ENCODE measurements at regions not wholly inside any gene's neighbourhood (a gene's known extent, or its start where the extent isn't known, plus 50 kb on each side); places are given as distances from the start of the nearest gene placed in this dataset.
"Not testable (repeated sequence)": the region's sequence is repeated elsewhere in the genome, so short reads cannot be mapped to it uniquely, and the experiment has no call there.

- ATAC-seq (ENCODE audit: insufficient number of reproducible peaks, low FRiP score, low read depth) (no peak), DNase-seq (ENCODE audit: low spot score) (no peak)
- TF ChIP-seq, protein P1, sequence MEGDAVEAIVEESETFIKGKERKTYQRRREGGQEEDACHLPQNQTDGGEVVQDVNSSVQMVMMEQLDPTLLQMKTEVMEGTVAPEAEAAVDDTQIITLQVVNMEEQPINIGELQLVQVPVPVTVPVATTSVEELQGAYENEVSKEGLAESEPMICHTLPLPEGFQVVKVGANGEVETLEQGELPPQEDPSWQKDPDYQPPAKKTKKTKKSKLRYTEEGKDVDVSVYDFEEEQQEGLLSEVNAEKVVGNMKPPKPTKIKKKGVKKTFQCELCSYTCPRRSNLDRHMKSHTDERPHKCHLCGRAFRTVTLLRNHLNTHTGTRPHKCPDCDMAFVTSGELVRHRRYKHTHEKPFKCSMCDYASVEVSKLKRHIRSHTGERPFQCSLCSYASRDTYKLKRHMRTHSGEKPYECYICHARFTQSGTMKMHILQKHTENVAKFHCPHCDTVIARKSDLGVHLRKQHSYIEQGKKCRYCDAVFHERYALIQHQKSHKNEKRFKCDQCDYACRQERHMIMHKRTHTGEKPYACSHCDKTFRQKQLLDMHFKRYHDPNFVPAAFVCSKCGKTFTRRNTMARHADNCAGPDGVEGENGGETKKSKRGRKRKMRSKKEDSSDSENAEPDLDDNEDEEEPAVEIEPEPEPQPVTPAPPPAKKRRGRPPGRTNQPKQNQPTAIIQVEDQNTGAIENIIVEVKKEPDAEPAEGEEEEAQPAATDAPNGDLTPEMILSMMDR (IDR thresholded peaks at IDR 0.05): no peak
- H3K36me3 ChIP-seq: no peaks in the 10 kb centered on the region
- H3K27me3 ChIP-seq (replicated peaks; ENCODE audit: insufficient read depth): no peaks in the 10 kb centered on the region
- no peak overlapping the region for H3K4me3 ChIP-seq
- H3K9me3 ChIP-seq: no peaks in the 10 kb centered on the region
- H3K27ac ChIP-seq: no peak overlapping the region
- H3K4me1 ChIP-seq (ENCODE audit: control insufficient read depth in 1 of 2, low read depth in 2 of 2): no peaks in the 10 kb centered on the region
Measured at GRCh38 chr10:56096226-56096517, 264.9 kb downstream of the ZWINT start.

DNA sequence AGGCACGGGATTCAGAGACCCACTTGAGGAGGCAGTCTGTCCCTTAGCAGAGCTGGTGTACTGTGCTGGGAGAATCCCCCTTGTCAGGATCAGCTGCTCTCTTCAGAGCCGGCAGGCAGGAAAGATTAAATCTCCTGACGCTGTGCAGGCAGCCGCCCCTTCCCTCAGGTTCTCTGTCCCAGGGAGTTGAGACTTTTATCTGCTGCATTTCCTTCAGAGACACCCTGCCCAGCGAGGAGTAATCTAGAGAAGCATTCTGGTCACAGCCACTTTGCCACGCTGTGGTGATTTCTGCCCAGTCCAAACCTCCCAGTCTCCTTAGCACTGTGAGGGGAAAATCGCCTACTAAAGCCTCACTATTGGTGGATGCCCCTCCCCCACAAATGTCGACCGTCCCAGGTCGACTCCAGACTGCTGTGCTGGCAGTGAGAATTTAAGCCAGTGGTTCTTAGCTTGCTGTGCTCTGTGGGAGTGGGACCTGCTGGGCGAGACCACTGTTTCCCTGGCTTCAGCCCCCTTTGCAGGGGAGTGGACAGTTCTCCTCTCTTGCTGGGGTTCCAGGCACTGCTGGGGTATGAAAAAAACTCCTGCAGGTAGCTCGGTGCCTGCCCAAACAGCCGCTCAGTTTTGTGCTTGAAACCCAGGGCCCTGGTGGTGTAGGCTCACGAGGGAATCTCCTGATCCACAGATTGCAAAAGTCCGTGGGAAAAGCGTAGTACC, 265.4 kb downstream of the ZWINT start:
- no peak for ATAC-seq (ENCODE audit: insufficient number of reproducible peaks, low FRiP score, low read depth)
- Histone ChIP-seq H3K36me3 (no peaks in the 10 kb centered on the region), H3K4me1 (ENCODE audit: control insufficient read depth in 1 of 2, low read depth in 2 of 2) (no peaks in the 10 kb centered on the region), H3K27me3 (replicated peaks; ENCODE audit: insufficient read depth) (no peaks in the 10 kb centered on the region), H3K27ac (no peak overlapping the region), H3K9me3 (no peaks in the 10 kb centered on the region), H3K4me3 (no peak overlapping the region)
- no peak for DNase-seq (ENCODE audit: low spot score)
- TF ChIP-seq, protein P1 (IDR thresholded peaks at IDR 0.05): no peak

DNA sequence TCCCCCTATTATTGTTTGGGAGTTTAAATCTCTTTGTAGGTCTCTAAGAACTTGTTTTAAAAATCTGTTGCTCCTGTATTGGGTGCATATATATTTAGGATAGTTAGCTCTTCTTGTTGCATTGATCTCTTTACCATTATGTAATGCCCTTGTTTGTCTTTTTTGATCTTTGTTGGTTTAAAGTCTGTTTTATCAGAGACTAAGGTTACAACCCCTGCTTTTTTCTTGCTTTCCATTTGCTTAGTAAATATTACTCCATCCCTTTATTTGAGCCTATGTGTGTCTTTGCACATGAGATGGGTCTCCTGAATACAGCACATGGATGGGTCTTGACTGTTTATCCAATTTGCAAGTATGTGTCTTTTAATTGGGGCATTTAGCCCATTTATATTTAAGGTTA, 267.4 kb downstream of the ZWINT start:
- H3K27me3 ChIP-seq (replicated peaks; ENCODE audit: insufficient read depth); H3K4me1 ChIP-seq (ENCODE audit: control insufficient read depth in 1 of 2, low read depth in 2 of 2); H3K27ac ChIP-seq; H3K36me3 ChIP-seq; DNase-seq (ENCODE audit: low spot score); ATAC-seq (ENCODE audit: insufficient number of reproducible peaks, low FRiP score, low read depth); H3K4me3 ChIP-seq; H3K9me3 ChIP-seq: not testable (repeated sequence)

GRCh38 chr10:56091872-56092271, 269.2 kb downstream of the ZWINT start:
- Histone ChIP-seq H3K27me3 (replicated peaks; ENCODE audit: insufficient read depth) (no peaks in the 10 kb centered on the region), H3K27ac (no peak overlapping the region), H3K4me1 (ENCODE audit: control insufficient read depth in 1 of 2, low read depth in 2 of 2) (no peaks in the 10 kb centered on the region), H3K9me3 (no peaks in the 10 kb centered on the region), H3K36me3 (no peaks in the 10 kb centered on the region), H3K4me3 (no peak overlapping the region)
- TF ChIP-seq, protein P1 (IDR thresholded peaks at IDR 0.05): no peak
- no peak for DNase-seq (ENCODE audit: low spot score)
- no peak for ATAC-seq (ENCODE audit: insufficient number of reproducible peaks, low FRiP score, low read depth)

- TF ChIP-seq, protein P1 (IDR thresholded peaks at IDR 0.05): no peak
- H3K4me3 ChIP-seq: no peak overlapping the region
- H3K36me3 ChIP-seq: no peaks in the 10 kb centered on the region
- no peaks in the 10 kb centered on the region for H3K27me3 ChIP-seq (replicated peaks; ENCODE audit: insufficient read depth)
- no peak for DNase-seq (ENCODE audit: low spot score)
- H3K9me3 ChIP-seq: no peaks in the 10 kb centered on the region
- H3K27ac ChIP-seq: no peak overlapping the region
- ATAC-seq (ENCODE audit: insufficient number of reproducible peaks, low FRiP score, low read depth): no peak
- no peaks in the 10 kb centered on the region for H3K4me1 ChIP-seq (ENCODE audit: control insufficient read depth in 1 of 2, low read depth in 2 of 2)
Measured at GRCh38 chr10:56090914-56091540, 270.0 kb downstream of the ZWINT start.
